Liver (tissue), 8 donors: ENCODE measurements at regions not wholly inside any gene's neighbourhood (a gene's known extent, or its start where the extent isn't known, plus 50 kb on each side); places are given as distances from the start of the nearest gene placed in this dataset.
"Not testable (repeated sequence)": the region's sequence is repeated elsewhere in the genome, so short reads cannot be mapped to it uniquely, and the experiment has no call there.

Source experiments
- DNase-seq: peaks from one replicate; pipeline ENCODE4 v3.0.0-alpha.2; 2017; ENCODE audit warnings: low spot score
- H3K27ac ChIP-seq, 2 donors: one replicate each; pipeline ENCODE4 v1.7.0; 2013; ENCODE audit warnings: inconsistent platforms in 2 of 2, low read length in 2 of 2, control low read depth in 1 of 2, low read depth in 1 of 2, mild to moderate bottlenecking in 1 of 2
- H3K27me3 ChIP-seq, 4 donors: one replicate each; pipeline versions ENCODE4 v1.6.1 to v1.7.0; 2013; ENCODE audit warnings: low read length in 3 of 4, inconsistent platforms in 1 of 4, mild to moderate bottlenecking in 1 of 4, moderate library complexity in 1 of 4; ENCODE audit not compliant: control insufficient read depth in 4 of 4, insufficient read depth in 4 of 4
- H3K36me3 ChIP-seq, 4 donors: one replicate each; pipeline versions ENCODE4 v1.6.1 to v1.7.0; 2013; ENCODE audit warnings: low read length in 3 of 4, mild to moderate bottlenecking in 3 of 4, low read depth in 1 of 4, moderate library complexity in 1 of 4; ENCODE audit not compliant: control insufficient read depth in 4 of 4, insufficient read depth in 3 of 4
- H3K4me1 ChIP-seq, 4 donors: one replicate each; pipeline versions ENCODE4 v1.6.1 to v1.7.0; 2013; ENCODE audit warnings: low read length in 3 of 4, mild to moderate bottlenecking in 3 of 4, moderate library complexity in 1 of 4; ENCODE audit not compliant: control insufficient read depth in 4 of 4, insufficient read depth in 4 of 4
- H3K4me3 ChIP-seq, 3 donors: one replicate each; pipeline versions ENCODE4 v1.6.1 to v1.7.0; 2013; ENCODE audit warnings: low read length in 3 of 3, control low read depth in 1 of 3, low read depth in 1 of 3, mild to moderate bottlenecking in 1 of 3
- H3K9ac ChIP-seq, 2 donors: one replicate each; pipeline ENCODE4 v1.7.0; 2013; ENCODE audit warnings: low read length in 2 of 2, mild to moderate bottlenecking in 2 of 2, moderate library complexity in 2 of 2, control low read depth in 1 of 2, low read depth in 1 of 2
- H3K9me3 ChIP-seq, 4 donors: one replicate each; pipeline versions ENCODE4 v1.6.1 to v1.7.0; 2013; ENCODE audit warnings: low read length in 3 of 4; ENCODE audit not compliant: control insufficient read depth in 4 of 4
- ATF3 ChIP-seq: IDR thresholded peaks from 2 replicates; pipeline ENCODE4 v1.6.1; 2016; ENCODE audit warnings: antibody characterized with exemption
- EGR1 ChIP-seq, 2 donors: IDR thresholded peaks; 2 replicates each; pipeline ENCODE4 v1.6.1; 2016 to 2018; ENCODE audit warnings: antibody characterized with exemption in 2 of 2, low read depth in 2 of 2
- FOXA2 ChIP-seq: IDR thresholded peaks from 2 replicates; pipeline ENCODE4 v1.6.1; 2016; ENCODE audit warnings: antibody characterized with exemption
- GABPA ChIP-seq, 2 donors: IDR thresholded peaks in 1 of 2; conservative IDR thresholded peaks in 1 of 2; 2 replicates each; pipeline ENCODE4 v1.6.1; 2016; ENCODE audit warnings: antibody characterized with exemption in 2 of 2, mild to moderate bottlenecking in 1 of 2, moderate library complexity in 1 of 2
- MAX ChIP-seq: IDR thresholded peaks from 2 replicates; pipeline ENCODE4 v1.6.1; 2016; ENCODE audit warnings: antibody characterized with exemption
- NR2F2 ChIP-seq: IDR thresholded peaks from 2 replicates; pipeline ENCODE4 v1.6.1; 2016; ENCODE audit warnings: antibody characterized with exemption
- RAD21 ChIP-seq, 2 donors: IDR thresholded peaks; 2 replicates each; pipeline ENCODE4 v1.6.1; 2016; ENCODE audit warnings: antibody characterized with exemption in 2 of 2, mild to moderate bottlenecking in 2 of 2
- RXRA ChIP-seq, 2 donors: IDR thresholded peaks; 2 replicates each; pipeline ENCODE4 v1.6.1; 2017 to 2018; ENCODE audit warnings: antibody characterized with exemption in 2 of 2, mild to moderate bottlenecking in 1 of 2
- SP1 ChIP-seq: IDR thresholded peaks from 2 replicates; pipeline ENCODE4 v1.6.1; 2018; ENCODE audit warnings: antibody characterized with exemption, mild to moderate bottlenecking
- TAF1 ChIP-seq: conservative IDR thresholded peaks from 2 replicates; pipeline ENCODE4 v1.6.1; 2016; ENCODE audit warnings: antibody characterized with exemption, mild to moderate bottlenecking
- WGBS: extraction: QIAGEN DNeasy Blood & Tissue Kit; methylation state at CpG from one replicate; pipeline ENCODE4 v1.1.7; 2013; 5-methylcytosine and 5-hydroxymethylcytosine counted together
- TF ChIP-seq, protein P1 (sequence below): IDR thresholded peaks from 2 replicates; pipeline ENCODE4 v1.6.1; 2016; ENCODE audit warnings: antibody characterized with exemption, mild to moderate bottlenecking
- TF ChIP-seq, protein P2 (sequence below): fragments of 150-350 bp; IDR thresholded peaks from 2 replicates; pipeline ENCODE4 v1.5.1; 2017; ENCODE audit warnings: improper control_type of control experiment, low read depth, low read length; ENCODE audit not compliant: missing input control
- donor health status: healthy.
- donor health status: healthy.
- donor health status: healthy.
- donor health status: healthy.
- donor health status: healthy.

GRCh38 chr12:78371284-78371683 lies 493.3 kb upstream of the SYT1 start:
- H3K36me3 ChIP-seq, result peaks cover 0 to 2% (median 0%) of the 10 kb centered on the region in 4 donors
- 92% methylated on average over 3 of the region's 3 CpGs for WGBS
- H3K4me3 ChIP-seq, result no peak overlapping the region
- TF ChIP-seq, protein P1, sequence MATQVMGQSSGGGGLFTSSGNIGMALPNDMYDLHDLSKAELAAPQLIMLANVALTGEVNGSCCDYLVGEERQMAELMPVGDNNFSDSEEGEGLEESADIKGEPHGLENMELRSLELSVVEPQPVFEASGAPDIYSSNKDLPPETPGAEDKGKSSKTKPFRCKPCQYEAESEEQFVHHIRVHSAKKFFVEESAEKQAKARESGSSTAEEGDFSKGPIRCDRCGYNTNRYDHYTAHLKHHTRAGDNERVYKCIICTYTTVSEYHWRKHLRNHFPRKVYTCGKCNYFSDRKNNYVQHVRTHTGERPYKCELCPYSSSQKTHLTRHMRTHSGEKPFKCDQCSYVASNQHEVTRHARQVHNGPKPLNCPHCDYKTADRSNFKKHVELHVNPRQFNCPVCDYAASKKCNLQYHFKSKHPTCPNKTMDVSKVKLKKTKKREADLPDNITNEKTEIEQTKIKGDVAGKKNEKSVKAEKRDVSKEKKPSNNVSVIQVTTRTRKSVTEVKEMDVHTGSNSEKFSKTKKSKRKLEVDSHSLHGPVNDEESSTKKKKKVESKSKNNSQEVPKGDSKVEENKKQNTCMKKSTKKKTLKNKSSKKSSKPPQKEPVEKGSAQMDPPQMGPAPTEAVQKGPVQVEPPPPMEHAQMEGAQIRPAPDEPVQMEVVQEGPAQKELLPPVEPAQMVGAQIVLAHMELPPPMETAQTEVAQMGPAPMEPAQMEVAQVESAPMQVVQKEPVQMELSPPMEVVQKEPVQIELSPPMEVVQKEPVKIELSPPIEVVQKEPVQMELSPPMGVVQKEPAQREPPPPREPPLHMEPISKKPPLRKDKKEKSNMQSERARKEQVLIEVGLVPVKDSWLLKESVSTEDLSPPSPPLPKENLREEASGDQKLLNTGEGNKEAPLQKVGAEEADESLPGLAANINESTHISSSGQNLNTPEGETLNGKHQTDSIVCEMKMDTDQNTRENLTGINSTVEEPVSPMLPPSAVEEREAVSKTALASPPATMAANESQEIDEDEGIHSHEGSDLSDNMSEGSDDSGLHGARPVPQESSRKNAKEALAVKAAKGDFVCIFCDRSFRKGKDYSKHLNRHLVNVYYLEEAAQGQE, result no peak
- TF ChIP-seq RAD21 (IDR thresholded peaks at IDR 0.05), result no peak
- TF ChIP-seq ATF3, result no peak
- TF ChIP-seq, protein P2, sequence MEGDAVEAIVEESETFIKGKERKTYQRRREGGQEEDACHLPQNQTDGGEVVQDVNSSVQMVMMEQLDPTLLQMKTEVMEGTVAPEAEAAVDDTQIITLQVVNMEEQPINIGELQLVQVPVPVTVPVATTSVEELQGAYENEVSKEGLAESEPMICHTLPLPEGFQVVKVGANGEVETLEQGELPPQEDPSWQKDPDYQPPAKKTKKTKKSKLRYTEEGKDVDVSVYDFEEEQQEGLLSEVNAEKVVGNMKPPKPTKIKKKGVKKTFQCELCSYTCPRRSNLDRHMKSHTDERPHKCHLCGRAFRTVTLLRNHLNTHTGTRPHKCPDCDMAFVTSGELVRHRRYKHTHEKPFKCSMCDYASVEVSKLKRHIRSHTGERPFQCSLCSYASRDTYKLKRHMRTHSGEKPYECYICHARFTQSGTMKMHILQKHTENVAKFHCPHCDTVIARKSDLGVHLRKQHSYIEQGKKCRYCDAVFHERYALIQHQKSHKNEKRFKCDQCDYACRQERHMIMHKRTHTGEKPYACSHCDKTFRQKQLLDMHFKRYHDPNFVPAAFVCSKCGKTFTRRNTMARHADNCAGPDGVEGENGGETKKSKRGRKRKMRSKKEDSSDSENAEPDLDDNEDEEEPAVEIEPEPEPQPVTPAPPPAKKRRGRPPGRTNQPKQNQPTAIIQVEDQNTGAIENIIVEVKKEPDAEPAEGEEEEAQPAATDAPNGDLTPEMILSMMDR, result no peak
- no peak for TF ChIP-seq FOXA2
- TF ChIP-seq NR2F2, result no peak
- no peaks in the 10 kb centered on the region for H3K27me3 ChIP-seq
- no peak for DNase-seq
- no peaks in the 10 kb centered on the region for H3K9me3 ChIP-seq
- H3K9ac ChIP-seq, result no peak overlapping the region
- H3K4me1 ChIP-seq, result no peaks in the 10 kb centered on the region
- no peak overlapping the region for H3K27ac ChIP-seq

GRCh38 chr12:78375461-78375860 lies 489.1 kb upstream of the SYT1 start:
- DNase-seq, result no peak
- H3K9me3 ChIP-seq, result peaks cover 0 to 2% (median 0%) of the 10 kb centered on the region in 4 donors
- WGBS, result 70% methylated on average over 1 of the region's 1 CpG

DNA sequence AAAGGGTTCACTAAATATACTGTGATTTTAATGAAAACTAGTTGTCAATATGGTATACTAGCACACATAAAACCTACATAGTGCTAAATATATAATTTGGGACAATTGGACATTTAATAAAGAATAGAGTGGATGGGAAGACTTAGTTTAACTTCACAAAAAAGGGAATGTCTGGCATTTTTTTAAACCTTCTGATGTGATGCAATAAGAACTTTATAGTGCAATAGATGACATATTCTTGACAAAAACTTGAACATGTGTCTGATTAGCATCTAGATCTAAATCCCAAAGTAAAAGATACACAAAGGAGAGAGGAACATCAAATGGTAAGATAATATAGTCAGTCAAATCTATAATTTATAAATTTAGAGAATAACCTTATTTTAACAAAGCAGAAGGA lies 488.3 kb upstream of the SYT1 start:
- TF ChIP-seq, protein P2, result no peak
- TF ChIP-seq RAD21 (IDR thresholded peaks at IDR 0.05) (no peak), ATF3 (no peak), FOXA2 (no peak), RXRA (IDR thresholded peaks at IDR 0.05) (no peak), SP1 (no peak), EGR1 (IDR thresholded peaks at IDR 0.05; ENCODE audit: low read depth in 2 of 2) (no peak), TAF1 (no peak), MAX (no peak), GABPA (IDR thresholded peaks at IDR 0.05 in 1 of 2, conservative IDR thresholded peaks at IDR 0.05 in 1 of 2) (no peak)
- Histone ChIP-seq H3K4me1 (no peaks in the 10 kb centered on the region), H3K27me3 (no peaks in the 10 kb centered on the region), H3K9ac (no peak overlapping the region), H3K4me3 (no peak overlapping the region), H3K9me3 (peaks cover 0 to 2% (median 0%) of the 10 kb centered on the region in 4 donors), H3K36me3 (peaks cover 0 to 2% (median 0%) of the 10 kb centered on the region in 4 donors), H3K27ac (no peak overlapping the region)
- no peak for DNase-seq

More at GRCh38 chr12:78375461-78375860, 489.1 kb upstream of the SYT1 start:
- Histone ChIP-seq H3K36me3 (peaks cover 0 to 2% (median 0%) of the 10 kb centered on the region in 4 donors), H3K4me3 (no peak overlapping the region), H3K9ac (no peak overlapping the region), H3K27ac (no peak overlapping the region), H3K27me3 (no peaks in the 10 kb centered on the region), H3K4me1 (no peaks in the 10 kb centered on the region)
- TF ChIP-seq NR2F2, result no peak

- not testable (repeated sequence) for H3K9ac ChIP-seq, H3K4me1 ChIP-seq, H3K9me3 ChIP-seq, H3K27me3 ChIP-seq, H3K36me3 ChIP-seq, DNase-seq, H3K4me3 ChIP-seq, H3K27ac ChIP-seq
- WGBS, result 73% methylated on average over 2 of the region's 2 CpGs
Measured at GRCh38 chr12:78379065-78379464, 485.5 kb upstream of the SYT1 start.
